ENCODE measurements at regions not wholly inside any gene's neighbourhood (a gene's known extent, or its start where the extent isn't known, plus 50 kb on each side); places are given as distances from the start of the nearest gene placed in this dataset.

DNA sequence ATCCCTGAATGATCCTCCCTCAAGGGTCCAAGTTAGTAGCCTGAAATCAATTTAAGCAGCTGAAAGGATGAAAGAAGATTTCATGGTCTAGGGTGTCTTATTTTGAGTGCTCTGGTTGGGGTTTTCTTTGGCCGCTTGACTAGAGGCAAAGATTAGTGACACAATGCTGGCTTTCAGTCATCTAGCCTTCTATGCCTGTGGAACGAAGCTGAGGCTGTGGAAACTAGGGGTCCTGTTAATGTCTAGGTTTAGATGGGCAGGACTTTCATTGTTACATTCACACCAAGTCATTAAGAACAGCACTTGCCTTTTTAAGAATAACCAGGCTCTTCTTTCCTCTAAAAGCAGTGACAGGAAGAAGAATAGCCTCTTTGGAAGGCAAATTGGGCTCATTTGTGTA is 253.8 kb upstream of the E2F7 start:
- Histone ChIP-seq H4K5ac (ENCODE audit: insufficient read length, low read depth, low read length) (no peak overlapping the region), H3K4ac (ENCODE audit: low read depth, low read length) (no peak overlapping the region), H2BK20ac (ENCODE audit: low read depth, low read length, poor library complexity, severe bottlenecking) (no peak overlapping the region), H3K4me1 (ENCODE audit: insufficient read depth, low read length) (peaks cover 9% of the 10 kb centered on the region; the same call in 1 of the 2 replicates), H2BK12ac (ENCODE audit: insufficient read length, low read depth, low read length) (no peak overlapping the region), H3K14ac (ENCODE audit: insufficient read depth, low read length) (no peak overlapping the region), H3K18ac (ENCODE audit: insufficient read length, low read depth, low read length) (no peak overlapping the region), H3K27ac (ENCODE audit: insufficient read length, low read depth, low read length) (no peak overlapping the region), H3K9ac (ENCODE audit: extremely low read depth, insufficient read length, low read length) (no peak overlapping the region), H4K91ac (ENCODE audit: insufficient read length, low read depth, low read length) (no peak overlapping the region), H2BK15ac (ENCODE audit: low read depth, low read length) (no peak overlapping the region), H3K9me3 (ENCODE audit: control insufficient read depth, low read depth, low read length) (no peaks in the 10 kb centered on the region), H3K56ac (ENCODE audit: insufficient read length, low read depth, low read length) (no peak overlapping the region), H3K23me2 (ENCODE audit: insufficient read length, low read depth, low read length, poor library complexity, severe bottlenecking) (no peaks in the 10 kb centered on the region), H4K8ac (replicated peaks; ENCODE audit: insufficient read length, low read depth, low read length) (no peak overlapping the region), H2AFZ (ENCODE audit: low read length) (peak overlapping the region; percentile 56), H3K79me2 (ENCODE audit: insufficient read depth, low read length) (no peaks in the 10 kb centered on the region), H2BK5ac (ENCODE audit: insufficient read length, low read length) (no peak overlapping the region), H2BK120ac (ENCODE audit: low read depth, low read length, poor library complexity, severe bottlenecking) (no peak overlapping the region), H4K20me1 (ENCODE audit: control insufficient read depth, insufficient read depth, insufficient read length) (no peaks in the 10 kb centered on the region), H3K79me1 (ENCODE audit: insufficient read depth, low read depth, low read length, poor library complexity, severe bottlenecking) (no peaks in the 10 kb centered on the region), H2AK5ac (ENCODE audit: insufficient read length, low read length) (no peak overlapping the region), H3K27me3 (ENCODE audit: insufficient read depth, low read length) (no peaks in the 10 kb centered on the region), H3K23ac (ENCODE audit: insufficient read length, low read depth, low read length) (no peak overlapping the region), H3T11ph (ENCODE audit: low read length) (no peak overlapping the region), H3K4me2 (ENCODE audit: insufficient read depth, insufficient read length, low read length) (no peak overlapping the region)
- peaks cover 15% of the 10 kb centered on the region for H3K27me3 Mint-ChIP-seq (ENCODE audit: low read depth)
- H3K4me1 Mint-ChIP-seq, result peaks cover 28% of the 10 kb centered on the region in 2 experiments
- H3K4me3 Mint-ChIP-seq, result no peak overlapping the region
- no CpG with 5 or more reads among the region's 2 CpGs for WGBS (ENCODE audit: extremely low coverage, insufficient read length, low lambda C conversion rate)
- no peaks in the 10 kb centered on the region for H3K36me3 Mint-ChIP-seq (ENCODE audit: insufficient read depth in 1 of 3, low read depth in 3 of 3)
- TF ChIP-seq, protein P1, sequence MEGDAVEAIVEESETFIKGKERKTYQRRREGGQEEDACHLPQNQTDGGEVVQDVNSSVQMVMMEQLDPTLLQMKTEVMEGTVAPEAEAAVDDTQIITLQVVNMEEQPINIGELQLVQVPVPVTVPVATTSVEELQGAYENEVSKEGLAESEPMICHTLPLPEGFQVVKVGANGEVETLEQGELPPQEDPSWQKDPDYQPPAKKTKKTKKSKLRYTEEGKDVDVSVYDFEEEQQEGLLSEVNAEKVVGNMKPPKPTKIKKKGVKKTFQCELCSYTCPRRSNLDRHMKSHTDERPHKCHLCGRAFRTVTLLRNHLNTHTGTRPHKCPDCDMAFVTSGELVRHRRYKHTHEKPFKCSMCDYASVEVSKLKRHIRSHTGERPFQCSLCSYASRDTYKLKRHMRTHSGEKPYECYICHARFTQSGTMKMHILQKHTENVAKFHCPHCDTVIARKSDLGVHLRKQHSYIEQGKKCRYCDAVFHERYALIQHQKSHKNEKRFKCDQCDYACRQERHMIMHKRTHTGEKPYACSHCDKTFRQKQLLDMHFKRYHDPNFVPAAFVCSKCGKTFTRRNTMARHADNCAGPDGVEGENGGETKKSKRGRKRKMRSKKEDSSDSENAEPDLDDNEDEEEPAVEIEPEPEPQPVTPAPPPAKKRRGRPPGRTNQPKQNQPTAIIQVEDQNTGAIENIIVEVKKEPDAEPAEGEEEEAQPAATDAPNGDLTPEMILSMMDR (conservative IDR thresholded peaks at IDR 0.05), result no peak
- no peak for DNase-seq
- H3K27ac Mint-ChIP-seq, result peak overlapping the region in 1 of 3 experiments; percentile 52; a peak in 1 of 7 replicates
- H3K9me3 Mint-ChIP-seq, result no peaks in the 10 kb centered on the region
